Dendritic cell treated with granulocyte-macrophage colony-stimulating factor and Interleukin-4, amounts not matched to agents 40 ng/mL and 50 ng/mL, for 4 days (primary cell): ENCODE measurements at regions not wholly inside any gene's neighbourhood (a gene's known extent, or its start where the extent isn't known, plus 50 kb on each side); places are given as distances from the start of the nearest gene placed in this dataset.

ENCODE experiments used
- H3K27ac Mint-ChIP-seq: one replicate; pipeline ENCODE4 v1.8.0; 2022; ENCODE audit warnings: mild to moderate bottlenecking, mixed read lengths
- H3K27me3 Mint-ChIP-seq: one replicate; pipeline ENCODE4 v1.8.0; 2022; ENCODE audit warnings: mild to moderate bottlenecking, mixed read lengths
- H3K36me3 Mint-ChIP-seq: one replicate; pipeline ENCODE4 v1.8.0; 2022; ENCODE audit warnings: low read depth, mixed read lengths
- H3K4me1 Mint-ChIP-seq: one replicate; pipeline ENCODE4 v1.8.0; 2022; ENCODE audit warnings: low read depth, mixed read lengths
- H3K4me3 Mint-ChIP-seq: one replicate; pipeline ENCODE4 v1.8.0; 2022; ENCODE audit warnings: mild to moderate bottlenecking, moderate library complexity, mixed read lengths
- H3K9me3 Mint-ChIP-seq: one replicate; pipeline ENCODE4 v1.8.0; 2022; ENCODE audit warnings: mixed read lengths
- intact Hi-C: fragments of 100-400 bp; cut with micrococcal nuclease; formaldehyde crosslinking; loops from one replicate; pipeline ENCODE4 v1.15.0; 2022

DNA sequence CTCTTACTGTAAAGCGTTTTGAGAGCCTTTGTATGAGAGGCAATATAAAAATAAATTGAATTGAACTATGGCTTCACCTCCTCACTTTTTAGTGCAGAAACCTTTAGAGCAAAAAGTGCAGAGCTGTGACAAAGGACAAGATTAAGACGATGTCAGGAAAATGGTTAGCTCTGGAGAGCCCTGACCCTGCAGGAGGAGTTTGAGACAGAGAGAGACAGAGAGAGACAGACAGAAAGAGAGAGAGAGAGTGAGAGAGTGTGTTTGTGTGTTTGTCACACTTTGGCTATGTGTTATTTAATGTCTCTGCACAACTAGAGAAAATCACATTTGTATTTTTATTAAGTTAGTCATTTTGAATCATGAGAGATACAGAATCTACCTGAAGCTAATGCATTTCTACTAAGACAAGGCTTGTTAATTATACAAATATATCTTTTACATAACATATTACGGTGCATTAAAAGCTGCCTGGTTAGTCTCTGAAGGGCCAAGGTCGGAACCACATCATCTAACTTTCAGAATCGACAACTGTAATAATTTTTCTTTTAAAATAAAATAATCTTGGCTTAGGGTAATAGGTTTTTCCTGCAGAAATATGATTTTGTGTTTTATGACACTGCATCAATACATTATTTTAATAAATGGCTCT is 423.5 kb upstream of the ZEB2 start:
- intact Hi-C loops, result no loop called here
- no peaks in the 10 kb centered on the region for H3K36me3 Mint-ChIP-seq
- peaks cover 10% of the 10 kb centered on the region for H3K9me3 Mint-ChIP-seq
- no peaks in the 10 kb centered on the region for H3K27me3 Mint-ChIP-seq
- no peak overlapping the region for H3K4me3 Mint-ChIP-seq
- H3K27ac Mint-ChIP-seq, result no peak overlapping the region
- peaks cover 13% of the 10 kb centered on the region for H3K4me1 Mint-ChIP-seq

DNA sequence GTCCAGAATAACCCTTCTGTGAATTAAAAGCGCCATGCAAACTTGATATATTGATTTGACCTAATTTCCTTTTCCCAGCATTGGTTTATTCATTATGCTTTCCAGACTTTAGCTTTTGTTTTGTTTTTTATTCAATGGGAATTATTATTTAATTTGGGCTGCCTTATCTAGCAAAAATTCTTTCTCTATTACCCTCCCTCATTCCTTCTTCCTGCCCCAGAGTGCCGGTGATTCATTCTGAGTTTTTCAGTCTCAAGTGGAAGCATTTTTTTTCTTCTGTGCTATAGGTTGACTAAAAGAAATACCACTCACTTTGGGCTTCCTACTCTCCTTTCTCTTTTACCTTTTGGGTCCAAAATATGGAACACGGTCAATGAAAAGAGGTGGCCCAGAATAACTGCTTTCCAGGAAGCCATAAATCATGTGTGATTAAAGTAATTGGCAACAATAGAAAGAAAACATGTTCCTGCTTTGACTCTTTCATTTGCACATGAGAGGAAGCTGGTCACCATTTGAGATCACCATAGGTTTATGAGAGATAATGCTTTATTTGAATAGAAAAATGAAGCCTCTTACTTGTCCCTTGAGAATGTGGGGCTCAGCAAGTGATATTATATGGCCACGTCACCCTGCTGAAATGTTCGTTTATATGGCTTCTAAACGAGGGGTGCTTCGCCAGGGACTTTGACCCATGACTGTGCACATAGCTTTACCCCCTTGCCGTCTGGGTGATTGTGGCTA is 422.8 kb upstream of the ZEB2 start:
- Mint-ChIP-seq H3K4me3 (no peak overlapping the region), H3K9me3 (peaks cover 10% of the 10 kb centered on the region), H3K36me3 (no peaks in the 10 kb centered on the region), H3K27me3 (no peaks in the 10 kb centered on the region), H3K27ac (no peak overlapping the region), H3K4me1 (peaks cover 14% of the 10 kb centered on the region)
- intact Hi-C loops, result no loop called here

DNA sequence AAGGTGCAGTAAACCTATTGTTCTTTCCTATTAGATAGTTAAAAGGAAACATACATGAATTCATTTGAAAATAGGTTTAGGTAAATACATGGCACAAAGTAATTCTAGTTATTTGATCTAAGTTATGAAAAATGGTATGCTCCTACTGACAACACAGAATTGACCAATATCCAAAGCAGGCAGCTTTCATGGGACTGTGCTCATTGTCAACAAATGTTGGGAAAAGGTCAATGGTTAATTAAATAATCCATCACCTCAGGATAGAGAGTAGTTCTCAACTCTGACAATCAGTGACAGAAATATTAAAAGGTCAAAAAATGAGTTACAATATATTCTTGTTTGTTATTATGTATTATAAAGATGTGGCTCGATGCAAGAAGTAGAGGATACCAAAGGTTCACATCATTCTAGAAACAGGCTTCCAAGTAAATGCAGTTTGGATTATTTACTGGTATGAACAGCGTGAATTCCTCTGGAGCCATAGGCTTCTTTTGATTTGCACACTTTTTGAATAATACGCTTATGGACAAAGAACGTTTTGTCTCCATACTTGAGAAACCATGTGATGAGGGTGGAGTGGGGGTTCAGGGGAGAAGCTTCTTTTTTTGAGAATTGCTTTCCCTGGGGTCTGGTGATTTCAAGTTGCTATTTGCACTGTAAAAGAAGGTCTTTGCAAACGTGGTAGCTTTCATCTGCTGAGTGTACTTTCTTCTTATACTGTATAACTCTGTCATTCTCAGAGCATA is 422.0 kb upstream of the ZEB2 start:
- Mint-ChIP-seq H3K4me3 (no peak overlapping the region), H3K9me3 (peaks cover 10% of the 10 kb centered on the region), H3K4me1 (peaks cover 10% of the 10 kb centered on the region), H3K36me3 (no peaks in the 10 kb centered on the region), H3K27ac (no peak overlapping the region), H3K27me3 (no peaks in the 10 kb centered on the region)
- intact Hi-C loops, result no loop called here

DNA sequence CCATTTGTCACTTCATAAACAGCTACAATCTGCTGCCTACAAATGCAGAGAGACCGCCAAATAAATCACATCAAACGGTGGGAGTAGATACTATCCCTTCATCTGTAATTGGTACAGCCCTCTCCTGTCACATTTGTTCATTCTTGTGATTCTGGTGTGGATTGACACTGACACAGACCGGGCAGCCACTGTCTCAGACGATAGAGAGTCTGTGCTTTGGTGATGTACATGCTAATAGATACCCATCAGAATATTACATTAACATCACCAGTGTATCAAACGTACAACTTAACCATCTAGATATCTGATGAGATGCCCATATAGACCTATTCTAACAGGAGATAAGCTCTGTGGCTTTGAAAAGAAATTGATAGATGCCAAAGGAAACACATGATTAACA is 419.7 kb upstream of the ZEB2 start:
- peaks cover 10% of the 10 kb centered on the region for H3K9me3 Mint-ChIP-seq
- H3K36me3 Mint-ChIP-seq, result no peaks in the 10 kb centered on the region
- no peaks in the 10 kb centered on the region for H3K27me3 Mint-ChIP-seq
- peaks cover 22% of the 10 kb centered on the region for H3K4me1 Mint-ChIP-seq
- intact Hi-C loops, result no loop called here
- H3K27ac Mint-ChIP-seq, result no peak overlapping the region
- H3K4me3 Mint-ChIP-seq, result no peak overlapping the region

DNA sequence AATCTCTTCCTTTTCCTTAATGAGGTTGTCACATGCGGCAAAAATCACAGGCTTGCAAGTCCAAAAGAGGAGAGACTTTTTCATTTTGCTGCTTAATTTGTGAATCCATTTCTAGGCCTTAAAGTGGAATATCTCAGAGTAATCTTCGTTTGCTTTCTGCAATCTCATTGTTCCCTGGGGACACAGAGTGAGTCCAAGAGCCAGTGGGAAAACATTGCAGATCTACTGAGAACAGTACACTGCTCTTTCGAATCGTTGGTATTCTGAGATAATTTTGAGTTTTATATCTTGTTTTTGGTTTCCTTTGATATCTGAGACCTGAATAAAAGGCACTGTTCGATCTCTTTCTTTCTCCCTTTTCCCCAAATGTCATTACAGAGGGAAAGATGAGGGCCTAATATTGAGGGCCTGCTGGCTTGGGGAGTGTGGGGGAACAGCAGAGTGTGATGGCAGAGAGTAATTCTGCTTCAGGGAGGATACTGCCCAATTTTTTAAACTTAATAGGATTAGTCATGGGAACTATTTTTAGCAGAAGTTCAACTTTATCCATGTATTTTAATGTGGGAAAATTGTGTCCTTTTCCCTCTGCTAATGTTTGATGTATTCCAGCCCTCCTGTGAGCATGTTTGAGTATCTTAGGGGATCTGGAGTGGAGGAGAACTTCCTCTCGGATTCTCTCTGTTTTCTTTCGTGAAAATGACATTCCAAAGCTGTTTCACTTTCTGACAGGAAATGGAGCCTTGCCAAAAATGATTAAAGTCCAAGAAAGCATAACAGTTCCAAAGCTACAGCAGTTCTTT is 418.2 kb upstream of the ZEB2 start:
- no peak overlapping the region for H3K4me3 Mint-ChIP-seq
- H3K9me3 Mint-ChIP-seq, result peaks cover 10% of the 10 kb centered on the region
- no peaks in the 10 kb centered on the region for H3K36me3 Mint-ChIP-seq
- H3K27ac Mint-ChIP-seq, result peak overlapping the region; percentile 55
- H3K4me1 Mint-ChIP-seq, result peaks cover 22% of the 10 kb centered on the region
- H3K27me3 Mint-ChIP-seq, result no peaks in the 10 kb centered on the region
- intact Hi-C loops, result no loop called here

DNA sequence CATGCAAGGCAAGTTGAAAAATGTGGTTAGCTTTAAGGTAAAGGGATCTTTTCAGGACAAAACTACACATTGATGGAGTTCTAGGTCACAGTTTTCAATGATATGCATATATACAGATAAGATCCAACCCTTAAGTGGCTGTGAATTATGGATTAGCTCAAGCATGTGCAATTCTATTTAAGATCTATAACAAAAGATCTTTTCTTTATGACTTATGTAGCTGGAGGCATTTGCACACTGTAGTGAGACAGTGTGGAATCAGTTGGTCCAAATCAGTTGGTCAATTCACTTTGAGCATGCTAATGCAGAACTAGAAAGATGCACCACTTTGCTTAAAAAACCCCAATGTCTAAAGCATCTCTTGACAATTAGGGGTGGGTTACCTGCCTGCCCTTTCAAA is 417.1 kb upstream of the ZEB2 start:
- H3K4me3 Mint-ChIP-seq, result no peak overlapping the region
- H3K27me3 Mint-ChIP-seq, result no peaks in the 10 kb centered on the region
- intact Hi-C loops, result no loop called here
- H3K4me1 Mint-ChIP-seq, result peaks cover 22% of the 10 kb centered on the region
- no peaks in the 10 kb centered on the region for H3K36me3 Mint-ChIP-seq
- H3K9me3 Mint-ChIP-seq, result peaks cover 10% of the 10 kb centered on the region
- H3K27ac Mint-ChIP-seq, result no peak overlapping the region

DNA sequence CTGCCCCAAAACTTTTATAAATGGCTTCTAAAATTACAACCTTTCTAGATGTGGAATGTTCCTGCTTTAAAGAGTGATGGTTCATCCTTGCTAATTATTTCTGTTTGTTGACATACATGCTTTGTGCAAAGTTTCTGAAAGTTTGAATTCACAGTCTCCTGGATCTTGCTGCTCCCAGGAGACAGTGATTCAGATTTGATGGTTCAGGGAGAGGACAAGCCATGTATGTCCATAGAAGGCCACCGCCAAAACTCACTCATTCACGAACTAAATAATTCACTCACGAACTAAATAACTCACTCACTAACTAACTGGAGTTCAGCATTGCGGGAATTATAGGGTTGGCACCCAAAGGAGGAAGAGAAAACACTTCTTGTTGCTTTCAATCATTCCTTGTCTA is 416.5 kb upstream of the ZEB2 start:
- Mint-ChIP-seq H3K4me1 (peaks cover 22% of the 10 kb centered on the region), H3K9me3 (peaks cover 10% of the 10 kb centered on the region), H3K4me3 (no peak overlapping the region), H3K27me3 (no peaks in the 10 kb centered on the region), H3K36me3 (no peaks in the 10 kb centered on the region), H3K27ac (no peak overlapping the region)
- intact Hi-C loops, result no loop called here

DNA sequence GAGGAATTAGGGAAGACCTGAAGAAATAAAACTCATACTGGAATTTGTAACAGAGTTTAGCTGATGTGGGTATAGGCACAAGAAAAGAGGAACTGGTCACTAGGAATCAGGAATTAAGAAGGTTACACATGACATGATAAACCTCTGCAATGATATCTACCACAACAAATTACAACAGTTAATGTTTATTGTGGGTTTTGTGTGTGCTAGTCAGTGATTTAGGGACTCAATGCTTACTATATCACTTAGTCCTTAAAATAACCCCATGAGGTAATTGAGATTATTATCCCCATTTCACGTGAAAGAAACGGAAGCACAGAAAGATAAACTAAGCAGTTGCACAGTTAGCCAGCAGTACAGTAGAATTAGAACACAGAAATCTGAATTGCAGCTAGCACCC is 415.8 kb upstream of the ZEB2 start:
- H3K27me3 Mint-ChIP-seq, result no peaks in the 10 kb centered on the region
- intact Hi-C loops, result no loop called here
- no peak overlapping the region for H3K4me3 Mint-ChIP-seq
- H3K36me3 Mint-ChIP-seq, result no peaks in the 10 kb centered on the region
- peaks cover 4% of the 10 kb centered on the region for H3K9me3 Mint-ChIP-seq
- H3K4me1 Mint-ChIP-seq, result peaks cover 22% of the 10 kb centered on the region
- no peak overlapping the region for H3K27ac Mint-ChIP-seq

DNA sequence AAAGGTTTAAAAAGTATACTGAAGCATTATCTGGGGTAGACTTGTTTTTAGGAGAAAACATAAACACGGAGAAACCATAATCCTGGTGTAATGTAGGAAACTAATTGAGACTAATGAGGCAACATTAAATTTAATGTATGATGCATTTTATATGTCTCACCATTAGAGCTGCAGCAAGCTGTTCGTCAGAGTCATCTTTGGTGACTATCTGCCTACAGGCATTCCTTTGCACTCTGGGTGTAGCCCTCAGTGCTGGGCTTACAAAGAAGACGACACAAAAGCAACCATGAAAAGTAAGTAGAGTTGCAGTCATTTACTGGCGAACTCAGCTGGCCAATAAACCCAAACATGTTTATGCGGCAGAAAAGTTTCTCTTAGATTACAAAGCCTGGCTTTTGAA is 415.3 kb upstream of the ZEB2 start:
- Mint-ChIP-seq H3K4me3 (no peak overlapping the region), H3K27me3 (no peaks in the 10 kb centered on the region), H3K36me3 (no peaks in the 10 kb centered on the region), H3K4me1 (peaks cover 22% of the 10 kb centered on the region), H3K9me3 (no peaks in the 10 kb centered on the region), H3K27ac (no peak overlapping the region)
- intact Hi-C loops, result no loop called here

DNA sequence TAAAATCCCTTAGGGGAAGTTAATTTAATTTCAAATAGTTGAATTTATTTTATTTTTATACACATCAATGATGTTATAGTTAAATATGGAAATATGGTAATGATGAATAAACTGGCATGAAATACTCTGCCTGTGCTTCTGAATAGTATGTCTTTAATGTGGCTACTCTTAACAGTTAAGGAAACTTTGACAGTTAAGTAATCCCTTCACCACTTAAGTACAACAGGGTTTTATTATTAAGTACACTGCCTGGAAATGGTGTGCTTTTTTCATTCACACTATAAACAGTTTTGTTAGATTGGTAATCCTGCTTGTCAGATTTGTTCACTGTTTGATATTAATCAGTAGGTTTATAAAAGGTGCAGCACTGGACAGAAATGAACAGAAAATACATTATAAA is 412.0 kb upstream of the ZEB2 start:
- intact Hi-C loops, result no loop called here
- H3K36me3 Mint-ChIP-seq, result no peaks in the 10 kb centered on the region
- peaks cover 14% of the 10 kb centered on the region for H3K4me1 Mint-ChIP-seq
- H3K27ac Mint-ChIP-seq, result no peak overlapping the region
- no peak overlapping the region for H3K4me3 Mint-ChIP-seq
- H3K9me3 Mint-ChIP-seq, result peaks cover 19% of the 10 kb centered on the region
- H3K27me3 Mint-ChIP-seq, result no peaks in the 10 kb centered on the region

DNA sequence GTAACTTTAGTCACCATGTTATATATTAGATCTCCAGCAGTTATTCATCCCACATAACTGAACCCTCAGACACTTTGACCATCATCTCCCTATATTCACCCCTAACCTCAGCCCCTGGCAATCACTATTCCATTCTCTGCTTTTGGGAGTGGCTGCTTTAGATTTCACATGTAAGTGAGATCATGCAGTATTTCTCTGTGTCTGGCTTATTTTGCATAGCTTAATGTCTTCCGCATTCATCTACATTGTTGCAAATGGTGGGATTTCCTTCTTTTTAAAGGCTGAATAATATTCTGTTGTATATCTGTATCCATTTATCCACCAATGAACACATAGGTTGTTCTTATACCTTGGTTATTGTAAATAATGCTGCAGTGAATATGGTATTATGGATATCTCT is 411.6 kb upstream of the ZEB2 start:
- H3K27me3 Mint-ChIP-seq, result no peaks in the 10 kb centered on the region
- intact Hi-C loops, result no loop called here
- H3K4me3 Mint-ChIP-seq, result no peak overlapping the region
- H3K4me1 Mint-ChIP-seq, result peaks cover 9% of the 10 kb centered on the region
- no peaks in the 10 kb centered on the region for H3K36me3 Mint-ChIP-seq
- peaks cover 19% of the 10 kb centered on the region for H3K9me3 Mint-ChIP-seq
- H3K27ac Mint-ChIP-seq, result no peak overlapping the region

DNA sequence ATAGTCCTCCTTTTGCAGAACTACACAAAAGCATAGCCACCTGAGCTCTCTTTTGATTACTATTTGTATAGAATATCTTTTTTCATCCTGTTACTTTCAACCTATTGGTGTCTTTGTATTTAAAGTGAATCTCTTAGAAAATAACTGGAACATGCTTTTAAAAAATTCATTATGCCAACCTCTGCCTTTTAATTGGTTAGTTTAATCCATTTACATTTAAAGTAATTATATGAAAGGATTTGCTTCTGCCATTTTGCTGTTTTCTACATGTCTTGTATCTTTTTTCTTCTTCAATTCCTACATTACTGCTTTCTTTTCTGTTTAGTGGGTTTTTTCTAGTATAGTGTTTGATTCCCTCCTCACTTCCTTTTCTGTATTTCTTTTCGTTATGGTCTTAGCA is 407.5 kb upstream of the ZEB2 start:
- no peaks in the 10 kb centered on the region for H3K27me3 Mint-ChIP-seq
- H3K4me1 Mint-ChIP-seq, result peaks cover 7% of the 10 kb centered on the region
- H3K4me3 Mint-ChIP-seq, result no peak overlapping the region
- no peaks in the 10 kb centered on the region for H3K36me3 Mint-ChIP-seq
- intact Hi-C loops, result no loop called here
- peaks cover 27% of the 10 kb centered on the region for H3K9me3 Mint-ChIP-seq
- no peak overlapping the region for H3K27ac Mint-ChIP-seq

DNA sequence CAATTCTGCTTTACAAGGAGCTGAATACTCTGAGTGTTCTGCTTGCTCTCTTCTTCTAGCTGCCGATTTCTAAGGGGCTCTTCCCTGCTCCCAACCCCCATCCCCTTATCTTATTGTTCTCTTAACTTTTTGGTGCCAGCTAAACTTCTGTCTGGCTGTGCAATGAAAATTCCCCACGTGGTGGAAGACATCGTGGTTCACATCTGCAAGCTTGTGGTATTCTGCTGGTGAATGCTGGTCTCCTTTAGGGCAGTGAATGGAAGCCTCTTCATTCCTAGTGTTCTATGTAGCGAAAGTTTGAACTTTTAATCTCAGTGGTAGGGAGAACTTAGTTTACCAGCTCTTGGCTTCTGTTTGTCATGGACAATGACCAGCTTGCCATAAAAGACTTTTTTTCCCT is 406.0 kb upstream of the ZEB2 start:
- Mint-ChIP-seq H3K36me3 (no peaks in the 10 kb centered on the region), H3K4me3 (no peak overlapping the region), H3K4me1 (peaks cover 10% of the 10 kb centered on the region), H3K9me3 (peaks cover 27% of the 10 kb centered on the region), H3K27ac (no peak overlapping the region), H3K27me3 (no peaks in the 10 kb centered on the region)
- intact Hi-C loops, result no loop called here

DNA sequence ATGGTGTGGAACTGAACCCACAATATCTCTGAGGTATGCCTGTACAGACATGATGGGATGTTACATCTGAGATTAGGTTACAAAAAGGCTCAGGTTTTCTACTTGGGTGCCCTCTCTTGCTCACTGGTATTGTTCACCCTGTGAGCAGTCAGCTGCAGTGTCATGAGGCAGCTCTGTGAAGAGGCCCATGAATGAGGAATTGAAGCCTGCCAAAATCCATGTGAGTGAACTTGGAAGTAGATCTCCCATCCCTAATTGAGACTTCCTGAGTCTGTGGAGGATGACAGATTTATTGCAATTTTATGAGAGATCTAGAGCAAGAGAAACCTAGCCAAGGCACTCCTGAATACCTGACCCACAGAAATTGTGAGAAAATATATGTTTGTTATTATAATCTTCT is 404.9 kb upstream of the ZEB2 start:
- Mint-ChIP-seq H3K27ac (no peak overlapping the region), H3K27me3 (no peaks in the 10 kb centered on the region), H3K4me3 (no peak overlapping the region), H3K4me1 (peaks cover 10% of the 10 kb centered on the region), H3K9me3 (peaks cover 27% of the 10 kb centered on the region), H3K36me3 (no peaks in the 10 kb centered on the region)
- intact Hi-C loops, result no loop called here
